K562 (cell line): ENCODE measurements at regions not wholly inside any gene's neighbourhood (a gene's known extent, or its start where the extent isn't known, plus 50 kb on each side); places are given as distances from the start of the nearest gene placed in this dataset.

Experiments
- ATAC-seq: fragments of 200-7000 bp; cut with Tn5 transposase; 3 replicates; pipeline ENCODE4 v1.9.1; 2020; ENCODE audit warnings: moderate library complexity
- BruUV-seq: library from RNA; stranded (reverse); fragments of 400-500 nt; replicated peaks from 2 replicates; lab custom pipeline; 2021; lab: Mats Ljungman, UMichigan
- CTCF ChIA-PET: fragments of 300-600 bp; formaldehyde crosslinking; extraction: SDS; loops from one replicate; lab custom pipeline; 2021; ENCODE audit warnings: low intra/inter-chr PET ratio; lab: Yijun Ruan, JAX
- POLR2A ChIA-PET: fragments of 300-600, 350-650 bp; sonication (Branson Sonifier 250); formaldehyde crosslinking; extraction: SDS; loops from one replicate; lab custom pipeline; 2021; ENCODE audit warnings: antibody characterized with exemption, inconsistent platforms; lab: Yijun Ruan, JAX
- DNase-seq, 4 experiments: peaks; one replicate each; pipeline versions ENCODE4 v3.0.0 to v3.0.0-alpha.2; 2011 to 2018; ENCODE audit warnings: low spot score in 3 of 4, mixed read lengths in 3 of 4; ENCODE audit errors: extremely low read depth in 1 of 4
- FAIRE-seq: peaks from 2 replicates; lab custom pipeline; 2011; peaks lifted over from hg19 to GRCh38; lab: Jason Lieb, UNC
- H2AFZ ChIP-seq: 2 replicates; pipeline ENCODE4 v1.6.0; 2011; ENCODE audit warnings: low read depth, low read length, control low read depth, inconsistent platforms
- H3K27ac ChIP-seq: fragments of 200-600 bp; 3 replicates; pipeline ENCODE4 v1.8.0; 2011; ENCODE audit warnings: low read depth, mild to moderate bottlenecking, control low read depth, inconsistent platforms, low read length, moderate library complexity, mixed read lengths; ENCODE audit errors: extremely low read depth
- H3K27me3 ChIP-seq, 2 experiments: fragments of 300-600 bp in 1 of 2; 2 replicates in 1 of 2; 3 replicates in 1 of 2; pipeline versions ENCODE4 v1.6.0 to v1.8.0; 2011; ENCODE audit warnings: inconsistent platforms in 2 of 2, low read length in 2 of 2, mild to moderate bottlenecking in 1 of 2, mixed read lengths in 1 of 2, moderate library complexity in 1 of 2; ENCODE audit not compliant: control insufficient read depth in 2 of 2, insufficient read depth in 2 of 2
- H3K36me3 ChIP-seq: fragments of 300-600 bp; 3 replicates; pipeline ENCODE4 v1.8.0; 2011; ENCODE audit warnings: mild to moderate bottlenecking, low read length, inconsistent platforms; ENCODE audit not compliant: control insufficient read depth, insufficient read depth
- H3K4me1 ChIP-seq, 2 experiments: fragments of 200-600 bp in 1 of 2; replicated peaks in 1 of 2; 2 replicates in 1 of 2; 3 replicates in 1 of 2; pipeline versions ENCODE4 v1.5.1 to v1.8.0; 2011; ENCODE audit warnings: inconsistent platforms in 2 of 2, low read length in 2 of 2, mild to moderate bottlenecking in 1 of 2, mixed read lengths in 1 of 2, moderate library complexity in 1 of 2; ENCODE audit not compliant: control insufficient read depth in 2 of 2, insufficient read depth in 2 of 2
- H3K4me2 ChIP-seq: 2 replicates; pipeline ENCODE4 v1.6.1; 2011; ENCODE audit warnings: low read length, control low read depth, inconsistent platforms, mixed read lengths; ENCODE audit not compliant: insufficient read depth
- H3K4me3 ChIP-seq: fragments of 200-600 bp; sonication (generic), shearing (Covaris generic); 2 replicates; pipeline ENCODE4 v1.5.1; 2016; ENCODE audit warnings: control low read depth, inconsistent platforms
- H3K79me2 ChIP-seq: fragments of 200-600 bp; 3 replicates; pipeline ENCODE4 v1.8.0; 2011; ENCODE audit warnings: low read length, inconsistent platforms; ENCODE audit not compliant: control insufficient read depth, insufficient read depth
- H3K9ac ChIP-seq, 2 experiments: 2 replicates each; pipeline versions ENCODE4 v1.6.0 to v1.6.1; 2011; ENCODE audit warnings: low read depth in 2 of 2, low read length in 2 of 2, control low read depth in 1 of 2, inconsistent platforms in 1 of 2, mild to moderate bottlenecking in 1 of 2, mixed read lengths in 1 of 2; ENCODE audit not compliant: insufficient read depth in 1 of 2
- H3K9me1 ChIP-seq: one replicate; pipeline ENCODE4 v1.6.0; 2011; ENCODE audit warnings: inconsistent platforms, mild to moderate bottlenecking, low read length, moderate library complexity; ENCODE audit not compliant: control insufficient read depth, insufficient read depth
- H3K9me3 ChIP-seq: replicated peaks from 2 replicates; pipeline ENCODE4 v1.5.1; 2011; ENCODE audit warnings: low read depth, low read length, inconsistent platforms; ENCODE audit not compliant: control insufficient read depth, insufficient read depth
- H4K20me1 ChIP-seq: replicated peaks from 2 replicates; pipeline ENCODE4 v1.6.1; 2011; ENCODE audit warnings: low read length, inconsistent platforms, mixed read lengths; ENCODE audit not compliant: control insufficient read depth, insufficient read depth
- BCL6 ChIP-seq: fragments of 250-450 bp; sonication (Bioruptor Pico); IDR thresholded peaks from 2 replicates; pipeline ENCODE4 v1.4.0; 2020
- BHLHE40 ChIP-seq: IDR thresholded peaks from 2 replicates; pipeline ENCODE4 v1.6.1; 2011; ENCODE audit warnings: low read length, improper control_type of control experiment
- BMI1 ChIP-seq: fragments of 150-350 bp; IDR thresholded peaks from 2 replicates; pipeline ENCODE4 v1.6.1; 2014; ENCODE audit warnings: low read length
- CREM ChIP-seq: IDR thresholded peaks from 2 replicates; pipeline ENCODE4 v1.6.1; 2014; ENCODE audit warnings: antibody characterized with exemption, low read depth
- FIP1L1 ChIP-seq: fragments of 200-400 bp; formaldehyde crosslinking; IDR thresholded peaks from 2 replicates; pipeline ENCODE4 v1.6.1; 2018; ENCODE audit warnings: mild to moderate bottlenecking, low read depth, low read length; ENCODE audit not compliant: poor library complexity, severe bottlenecking
- FOXA3 ChIP-seq, 2 experiments: fragments of 450-650 bp in 1 of 2; sonication (generic) in 1 of 2; formaldehyde crosslinking; IDR thresholded peaks in 1 of 2; conservative IDR thresholded peaks in 1 of 2; 2 replicates each; pipeline versions ENCODE4 v1.4.0 to v1.8.0; 2020 to 2022; ENCODE audit warnings: mild to moderate bottlenecking in 2 of 2, missing genetic modification reagents in 1 of 2
- GTF2E2 ChIP-seq: fragments of 200-800 bp; sonication (Bioruptor generic); IDR thresholded peaks from 2 replicates; pipeline ENCODE4 v1.6.1; 2016; ENCODE audit warnings: missing genetic modification characterization, missing compliant biosample characterization
- MAFF ChIP-seq: IDR thresholded peaks from 2 replicates; pipeline ENCODE4 v1.6.1; 2012; ENCODE audit warnings: low read length, improper control_type of control experiment
- MTA2 ChIP-seq: fragments of 450-650 bp; IDR thresholded peaks from 2 replicates; pipeline ENCODE4 v1.6.1; 2016; ENCODE audit warnings: low read depth
- NFE2 ChIP-seq: IDR thresholded peaks from 2 replicates; pipeline ENCODE4 v1.6.1; 2014; ENCODE audit warnings: antibody characterized with exemption, low read depth
- POLR2H ChIP-seq: IDR thresholded peaks from 2 replicates; pipeline ENCODE4 v1.6.1; 2016; ENCODE audit warnings: missing genetic modification characterization, low read depth, mild to moderate bottlenecking, control low read depth, missing compliant biosample characterization, moderate library complexity
- POLR3A ChIP-seq: IDR thresholded peaks from 2 replicates; pipeline ENCODE4 v1.6.1; 2011; ENCODE audit warnings: borderline replicate concordance, mild to moderate bottlenecking, moderate library complexity; ENCODE audit not compliant: insufficient read length, insufficient read depth; ENCODE audit errors: extremely low read depth
- SMARCC2 ChIP-seq: fragments of 450-650 bp; IDR thresholded peaks from 2 replicates; pipeline ENCODE4 v1.6.1; 2017; ENCODE audit warnings: antibody characterized with exemption, moderate library complexity, mild to moderate bottlenecking, low read depth
- ZFX ChIP-seq: sonication (generic); formaldehyde crosslinking; IDR thresholded peaks from 2 replicates; pipeline ENCODE4 v1.8.0; 2022; ENCODE audit warnings: mild to moderate bottlenecking, missing genetic modification reagents, moderate library complexity
- ZNF431 ChIP-seq: sonication (generic); formaldehyde crosslinking; IDR thresholded peaks from 2 replicates; pipeline ENCODE4 v1.8.0; 2022; ENCODE audit warnings: mild to moderate bottlenecking, missing genetic modification reagents
- ZNF77 ChIP-seq: fragments of 250-450 bp; sonication (Bioruptor Pico); IDR thresholded peaks from 2 replicates; pipeline ENCODE4 v1.5.0; 2020
- WGBS: fragments of 100-300 bp; shearing (Covaris generic); methylation state at CpG from one replicate; pipeline ENCODE4 v1.1.6; 2016; ENCODE audit warnings: low coverage, mixed read lengths; ENCODE audit not compliant: insufficient coverage; ENCODE audit errors: missing lambda C conversion rate; 5-methylcytosine and 5-hydroxymethylcytosine counted together
- in situ Hi-C: fragments of 300-500 bp; cut with MboI; formaldehyde crosslinking; loops from 4 replicates; pipeline ENCODE4 v1.15.0; 2018; ENCODE audit warnings: inconsistent platforms, mixed read lengths
- intact Hi-C: fragments of 100-400 bp; cut with micrococcal nuclease; formaldehyde crosslinking; loops from 2 replicates; pipeline ENCODE4 v1.14.2; 2022
- TF ChIP-seq, protein P1 (sequence below): fragments of 450-650 bp; formaldehyde crosslinking; IDR thresholded peaks from 2 replicates; pipeline ENCODE4 v1.4.0; 2022; ENCODE audit warnings: missing genetic modification characterization
- TF ChIP-seq, protein P2 (sequence below), 2 experiments: IDR thresholded peaks in 1 of 2; conservative IDR thresholded peaks in 1 of 2; 2 replicates each; pipeline ENCODE4 v1.6.1; 2016; ENCODE audit warnings: low read depth in 2 of 2, mild to moderate bottlenecking in 1 of 2, missing compliant biosample characterization in 1 of 2, missing genetic modification characterization in 1 of 2, moderate library complexity in 1 of 2
- TF ChIP-seq, protein P3 (sequence below): fragments of 450-650 bp; conservative IDR thresholded peaks from 2 replicates; pipeline ENCODE4 v1.6.1; 2016; ENCODE audit warnings: missing genetic modification characterization, low read depth, mild to moderate bottlenecking, control low read depth, missing compliant biosample characterization

DNA sequence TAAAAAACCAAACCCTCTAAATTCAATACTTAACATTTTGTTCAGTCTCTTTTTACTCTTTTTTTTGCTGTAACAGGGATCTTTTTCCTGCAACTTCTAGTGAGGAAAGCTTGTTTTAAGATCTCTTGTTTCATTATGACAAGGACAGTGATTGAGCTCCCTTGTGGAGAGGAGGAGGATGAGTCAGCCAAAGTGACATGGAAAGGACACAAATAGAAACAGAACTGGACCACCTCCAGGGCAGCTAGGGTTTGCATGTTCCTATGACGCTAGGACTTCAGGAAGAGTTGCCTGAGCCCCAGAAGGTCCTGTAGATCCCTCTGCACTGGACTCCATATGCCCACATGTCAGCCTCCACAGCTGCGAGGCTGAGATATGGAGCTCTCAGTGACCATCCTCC lies 212.6 kb upstream of the FAM78B start:
- Histone ChIP-seq H3K79me2 (no peaks in the 10 kb centered on the region), H4K20me1 (no peaks in the 10 kb centered on the region), H3K36me3 (no peaks in the 10 kb centered on the region), H3K4me3 (no peak overlapping the region), H3K4me1 (no peaks in the 10 kb centered on the region), H3K4me2 (no peak overlapping the region), H3K27ac (no peak overlapping the region), H3K27me3 (peaks cover 4 to 8% of the 10 kb centered on the region in 2 experiments; a peak in 3 of 5 replicates), H3K9ac (no peak overlapping the region), H2AFZ (no peak overlapping the region), H3K9me1 (no peaks in the 10 kb centered on the region), H3K9me3 (no peaks in the 10 kb centered on the region)
- POLR2A ChIA-PET = interaction anchor here (0.7 kb wide), 1 partner anchor 10 kb away, joined by 3 read pairs; no protein-coding TSS in a partner anchor
- in situ Hi-C loops = no loop called here
- DNase-seq = peak in 2 of 4 experiments; percentile 15 to 23
- intact Hi-C loops = no loop called here
- 3% methylated on average over 2 of the region's 2 CpGs for WGBS
- CTCF ChIA-PET = no interaction called here
- no peak; the same call in 1 of the 3 replicates for ATAC-seq
- no peak for FAIRE-seq
- BruUV-seq = no TSS peak
- no peak for TF ChIP-seq ZNF77
- TF ChIP-seq FOXA3 (CRISPR knock-in tag; conservative IDR thresholded peaks at IDR 0.05 in 1 of 2, IDR thresholded peaks at IDR 0.05 in 1 of 2) = no peak
- no peak for TF ChIP-seq BCL6 (CRISPR knock-in tag)
- TF ChIP-seq GTF2E2 (tag) = no peak
- no peak for TF ChIP-seq BHLHE40
- TF ChIP-seq ZNF431 (CRISPR knock-in tag) = no peak
- no peak for TF ChIP-seq MAFF
- TF ChIP-seq, protein P1, sequence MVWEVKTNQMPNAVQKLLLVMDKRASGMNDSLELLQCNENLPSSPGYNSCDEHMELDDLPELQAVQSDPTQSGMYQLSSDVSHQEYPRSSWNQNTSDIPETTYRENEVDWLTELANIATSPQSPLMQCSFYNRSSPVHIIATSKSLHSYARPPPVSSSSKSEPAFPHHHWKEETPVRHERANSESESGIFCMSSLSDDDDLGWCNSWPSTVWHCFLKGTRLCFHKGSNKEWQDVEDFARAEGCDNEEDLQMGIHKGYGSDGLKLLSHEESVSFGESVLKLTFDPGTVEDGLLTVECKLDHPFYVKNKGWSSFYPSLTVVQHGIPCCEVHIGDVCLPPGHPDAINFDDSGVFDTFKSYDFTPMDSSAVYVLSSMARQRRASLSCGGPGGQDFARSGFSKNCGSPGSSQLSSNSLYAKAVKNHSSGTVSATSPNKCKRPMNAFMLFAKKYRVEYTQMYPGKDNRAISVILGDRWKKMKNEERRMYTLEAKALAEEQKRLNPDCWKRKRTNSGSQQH (CRISPR knock-in tag) = no peak
- no peak for TF ChIP-seq SMARCC2
- no peak for TF ChIP-seq POLR3A
- TF ChIP-seq CREM = no peak
- TF ChIP-seq ZFX (CRISPR knock-in tag) = no peak
- TF ChIP-seq NFE2 = peak; percentile 58
- no peak for TF ChIP-seq MTA2
- no peak for TF ChIP-seq BMI1
- no peak for TF ChIP-seq FIP1L1
- TF ChIP-seq, protein P2, sequence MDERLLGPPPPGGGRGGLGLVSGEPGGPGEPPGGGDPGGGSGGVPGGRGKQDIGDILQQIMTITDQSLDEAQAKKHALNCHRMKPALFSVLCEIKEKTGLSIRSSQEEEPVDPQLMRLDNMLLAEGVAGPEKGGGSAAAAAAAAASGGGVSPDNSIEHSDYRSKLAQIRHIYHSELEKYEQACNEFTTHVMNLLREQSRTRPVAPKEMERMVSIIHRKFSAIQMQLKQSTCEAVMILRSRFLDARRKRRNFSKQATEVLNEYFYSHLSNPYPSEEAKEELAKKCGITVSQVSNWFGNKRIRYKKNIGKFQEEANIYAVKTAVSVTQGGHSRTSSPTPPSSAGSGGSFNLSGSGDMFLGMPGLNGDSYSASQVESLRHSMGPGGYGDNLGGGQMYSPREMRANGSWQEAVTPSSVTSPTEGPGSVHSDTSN (CRISPR knock-in tag; IDR thresholded peaks at IDR 0.05; ENCODE audit: low read depth) = no peak
- TF ChIP-seq, protein P2 (tag; conservative IDR thresholded peaks at IDR 0.05; ENCODE audit: low read depth) = peak; percentile 59
- no peak for TF ChIP-seq POLR2H (tag)
- TF ChIP-seq, protein P3, sequence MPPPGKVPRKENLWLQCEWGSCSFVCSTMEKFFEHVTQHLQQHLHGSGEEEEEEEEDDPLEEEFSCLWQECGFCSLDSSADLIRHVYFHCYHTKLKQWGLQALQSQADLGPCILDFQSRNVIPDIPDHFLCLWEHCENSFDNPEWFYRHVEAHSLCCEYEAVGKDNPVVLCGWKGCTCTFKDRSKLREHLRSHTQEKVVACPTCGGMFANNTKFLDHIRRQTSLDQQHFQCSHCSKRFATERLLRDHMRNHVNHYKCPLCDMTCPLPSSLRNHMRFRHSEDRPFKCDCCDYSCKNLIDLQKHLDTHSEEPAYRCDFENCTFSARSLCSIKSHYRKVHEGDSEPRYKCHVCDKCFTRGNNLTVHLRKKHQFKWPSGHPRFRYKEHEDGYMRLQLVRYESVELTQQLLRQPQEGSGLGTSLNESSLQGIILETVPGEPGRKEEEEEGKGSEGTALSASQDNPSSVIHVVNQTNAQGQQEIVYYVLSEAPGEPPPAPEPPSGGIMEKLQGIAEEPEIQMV (tag) = no peak
